Fibroblast of pulmonary artery (primary cell): ENCODE measurements at regions not wholly inside any gene's neighbourhood (a gene's known extent, or its start where the extent isn't known, plus 50 kb on each side); places are given as distances from the start of the nearest gene placed in this dataset.

Source experiments
- DNase-seq: peaks from one replicate; pipeline ENCODE4 v3.0.0-alpha.2; 2010; ENCODE audit warnings: low read depth
- H3K4me3 ChIP-seq: replicated peaks from 2 replicates; pipeline ENCODE4 v1.5.1; 2011; ENCODE audit warnings: low read depth, mild to moderate bottlenecking, control low read depth, low read length, moderate library complexity
- TF ChIP-seq, protein P1 (sequence below): IDR thresholded peaks from 2 replicates; pipeline ENCODE4 v1.5.1; 2011; ENCODE audit warnings: mild to moderate bottlenecking, control low read depth, low read length, inconsistent platforms; ENCODE audit errors: missing control alignments

DNA sequence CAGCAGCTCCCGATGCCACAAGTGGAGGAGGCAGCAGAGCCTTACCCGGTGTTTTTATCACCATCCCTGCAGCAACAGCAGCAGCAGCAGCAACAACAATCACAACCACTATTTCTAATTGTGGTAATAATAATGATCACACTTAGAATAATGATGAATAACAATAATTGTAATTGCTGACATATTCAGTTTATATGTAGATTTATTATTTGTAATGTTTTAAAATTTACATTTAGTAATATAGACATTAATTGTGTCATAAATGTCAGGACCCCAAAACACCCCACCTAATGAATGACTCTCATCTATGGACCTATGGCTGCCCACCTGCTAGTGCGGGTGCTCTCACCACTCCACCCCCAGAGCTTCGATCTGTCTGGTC is 170.0 kb downstream of the AHSP start:
- TF ChIP-seq, protein P1, sequence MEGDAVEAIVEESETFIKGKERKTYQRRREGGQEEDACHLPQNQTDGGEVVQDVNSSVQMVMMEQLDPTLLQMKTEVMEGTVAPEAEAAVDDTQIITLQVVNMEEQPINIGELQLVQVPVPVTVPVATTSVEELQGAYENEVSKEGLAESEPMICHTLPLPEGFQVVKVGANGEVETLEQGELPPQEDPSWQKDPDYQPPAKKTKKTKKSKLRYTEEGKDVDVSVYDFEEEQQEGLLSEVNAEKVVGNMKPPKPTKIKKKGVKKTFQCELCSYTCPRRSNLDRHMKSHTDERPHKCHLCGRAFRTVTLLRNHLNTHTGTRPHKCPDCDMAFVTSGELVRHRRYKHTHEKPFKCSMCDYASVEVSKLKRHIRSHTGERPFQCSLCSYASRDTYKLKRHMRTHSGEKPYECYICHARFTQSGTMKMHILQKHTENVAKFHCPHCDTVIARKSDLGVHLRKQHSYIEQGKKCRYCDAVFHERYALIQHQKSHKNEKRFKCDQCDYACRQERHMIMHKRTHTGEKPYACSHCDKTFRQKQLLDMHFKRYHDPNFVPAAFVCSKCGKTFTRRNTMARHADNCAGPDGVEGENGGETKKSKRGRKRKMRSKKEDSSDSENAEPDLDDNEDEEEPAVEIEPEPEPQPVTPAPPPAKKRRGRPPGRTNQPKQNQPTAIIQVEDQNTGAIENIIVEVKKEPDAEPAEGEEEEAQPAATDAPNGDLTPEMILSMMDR, result no peak
- H3K4me3 ChIP-seq, result no peak overlapping the region
- DNase-seq, result no peak

- TF ChIP-seq, protein P1, result no peak
- H3K4me3 ChIP-seq, result no peak overlapping the region
- DNase-seq, result no peak
Measured at GRCh38 chr16:31698901-31699300, 171.2 kb downstream of the AHSP start.

GRCh38 chr16:31699601-31700000 is 171.9 kb downstream of the AHSP start:
- no peak overlapping the region for H3K4me3 ChIP-seq
- TF ChIP-seq, protein P1, result no peak
- no peak for DNase-seq

DNA sequence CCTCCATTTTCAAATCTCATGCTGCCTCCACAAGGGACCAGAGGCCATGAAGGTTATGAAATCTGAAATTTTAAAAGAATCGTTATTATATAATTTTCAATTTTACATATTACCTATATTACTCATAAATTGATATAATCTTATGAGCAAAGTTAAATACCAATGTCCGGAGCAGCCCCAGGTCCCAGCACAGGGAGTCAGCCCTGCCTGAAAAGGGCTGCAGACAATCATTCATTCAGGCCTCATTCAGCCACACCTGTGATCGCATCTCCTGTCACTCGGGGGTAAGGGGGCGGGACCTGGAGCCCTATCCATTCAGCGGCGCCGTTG is 172.5 kb downstream of the AHSP start:
- TF ChIP-seq, protein P1, result no peak
- DNase-seq, result no peak
- peak overlapping the region; percentile 89 for H3K4me3 ChIP-seq

DNA sequence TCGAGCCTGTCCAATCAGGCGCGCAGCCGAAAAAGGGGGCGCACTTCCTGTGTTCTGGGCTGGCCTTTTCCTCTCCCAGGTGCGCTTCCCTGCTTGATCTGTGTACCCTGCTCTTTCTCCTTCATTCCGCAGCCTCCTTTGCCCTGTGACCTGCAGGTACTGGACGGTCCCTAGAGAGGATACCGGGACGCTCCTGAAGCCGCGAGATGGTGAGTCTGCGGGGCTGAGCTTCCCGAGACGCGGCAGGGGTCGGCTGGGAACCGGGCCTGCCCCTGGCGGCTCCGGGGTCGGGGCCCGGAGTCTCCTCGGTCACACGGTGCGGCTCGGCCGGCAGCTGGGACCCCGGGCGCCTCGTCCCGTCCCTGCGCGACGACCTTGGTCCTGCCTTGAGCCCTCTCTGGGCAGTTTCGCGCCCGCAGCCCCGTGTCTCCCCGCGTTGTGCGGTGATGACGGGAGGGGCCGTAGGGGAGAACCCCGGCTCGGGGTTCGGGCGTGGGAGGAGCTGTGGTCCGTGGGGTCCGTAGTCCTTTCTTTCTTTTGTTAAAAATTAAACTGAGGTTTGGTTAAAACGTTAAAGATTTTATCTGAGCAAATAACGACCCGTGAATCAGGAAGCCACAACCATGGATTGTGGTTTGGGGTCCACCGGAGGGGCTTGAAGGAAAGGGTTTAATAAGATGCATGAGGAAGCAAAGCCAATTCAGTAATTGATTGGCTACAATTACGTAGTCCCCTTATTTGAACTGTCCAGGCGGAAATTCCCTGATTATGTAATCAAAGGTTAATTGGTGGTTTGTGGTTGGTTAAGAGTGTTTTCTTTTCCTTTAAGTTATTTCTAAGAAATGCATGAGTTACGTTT is 172.8 kb upstream of the ZNF267 start:
- DNase-seq, result peak; percentile 50
- TF ChIP-seq, protein P1, result peak; percentile 8
- peak overlapping the region; percentile 89 for H3K4me3 ChIP-seq

DNA sequence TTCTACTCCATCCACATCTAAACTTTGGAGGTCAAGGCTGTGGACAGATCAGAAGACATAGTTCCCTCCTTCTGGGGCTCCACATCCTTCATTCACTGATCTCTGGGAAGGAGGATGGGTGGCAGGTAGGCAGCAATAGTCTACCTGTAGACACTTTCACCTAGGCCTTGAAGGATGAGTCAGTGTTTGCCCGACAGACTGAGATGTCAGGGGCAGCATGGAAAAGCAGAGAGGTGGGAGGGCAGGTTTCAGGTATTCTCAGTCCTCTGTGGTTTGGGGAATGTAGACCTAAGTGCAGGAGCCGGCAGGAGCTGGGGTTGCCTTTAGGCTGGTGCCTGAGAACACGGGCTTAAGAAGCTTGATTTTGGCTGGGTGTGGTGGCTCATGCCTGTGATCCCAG is 171.9 kb upstream of the ZNF267 start:
- no peak overlapping the region for H3K4me3 ChIP-seq
- TF ChIP-seq, protein P1, result no peak
- DNase-seq, result no peak

DNA sequence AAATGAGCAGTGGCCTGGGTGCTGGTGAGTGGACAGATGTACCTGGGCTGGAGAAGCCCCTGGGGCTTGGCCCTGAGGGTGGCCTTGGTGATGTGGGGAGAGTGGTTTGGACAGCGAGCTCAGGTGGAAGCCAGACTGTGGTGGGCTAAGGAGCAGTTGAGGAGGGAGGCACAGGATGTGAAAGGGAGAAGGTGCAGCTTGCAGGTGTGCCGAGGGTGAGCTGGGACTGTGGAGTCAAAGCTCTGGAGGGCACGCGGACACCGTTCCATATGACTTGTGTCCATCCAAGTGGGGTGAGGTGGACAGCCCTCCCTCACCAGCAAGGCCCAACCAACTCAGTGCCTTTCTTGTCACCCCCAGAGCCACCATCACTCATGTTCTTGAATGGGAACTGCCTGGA is 170.8 kb upstream of the ZNF267 start:
- TF ChIP-seq, protein P1, result no peak
- DNase-seq, result no peak
- no peak overlapping the region for H3K4me3 ChIP-seq
